ENCODE measurements at regions not wholly inside any gene's neighbourhood (a gene's known extent, or its start where the extent isn't known, plus 50 kb on each side); places are given as distances from the start of the nearest gene placed in this dataset.

GRCh38 chr1:87705233-87705632 is 376.6 kb downstream of the LMO4 start:
- TF ChIP-seq CTCF (IDR thresholded peaks at IDR 0.05) (no peak), POLR2A (IDR thresholded peaks at IDR 0.05) (no peak)

Measured in body of pancreas (tissue), 4 donors.